NCI-H2227 treated with DMSO at 0.1 percent for 48 hours (cell line): ENCODE measurements at regions not wholly inside any gene's neighbourhood (a gene's known extent, or its start where the extent isn't known, plus 50 kb on each side); places are given as distances from the start of the nearest gene placed in this dataset.

ENCODE experiments used
- DNase-seq: peaks from one replicate; lab custom pipeline; 2025; lab: John Stamatoyannopoulos, UW

GRCh38 chr15:77786956-77787355 is 154.2 kb upstream of the LINGO1 start:
- DNase-seq, result no peak

- DNase-seq, result no peak
Observed at GRCh38 chr15:77786181-77786890, 153.6 kb upstream of the LINGO1 start.

- no peak for DNase-seq
Observed at GRCh38 chr15:77784361-77785292, 151.9 kb upstream of the LINGO1 start.

GRCh38 chr15:77783636-77784035 is 150.9 kb upstream of the LINGO1 start:
- no peak for DNase-seq

- DNase-seq, result no peak
Observed at GRCh38 chr15:77782691-77783090, 150.0 kb upstream of the LINGO1 start.

GRCh38 chr15:77781946-77782240 is 149.2 kb upstream of the LINGO1 start:
- no peak for DNase-seq

- DNase-seq, result no peak
Observed at GRCh38 chr15:77781151-77781945, 148.6 kb upstream of the LINGO1 start.

- DNase-seq, result no peak
Observed at GRCh38 chr15:77778802-77779201, 146.1 kb upstream of the LINGO1 start.

- no peak for DNase-seq
Observed at GRCh38 chr15:77775837-77776236, 143.1 kb upstream of the LINGO1 start.

- no peak for DNase-seq
Observed at GRCh38 chr15:77775373-77775772, 142.7 kb upstream of the LINGO1 start.

GRCh38 chr15:77774350-77774749 is 141.6 kb upstream of the LINGO1 start:
- no peak for DNase-seq

GRCh38 chr15:77773903-77774302 is 141.2 kb upstream of the LINGO1 start:
- no peak for DNase-seq

- no peak for DNase-seq
Observed at GRCh38 chr15:77772641-77773402, 140.1 kb upstream of the LINGO1 start.

GRCh38 chr15:77771616-77772015 is 138.9 kb upstream of the LINGO1 start:
- no peak for DNase-seq

GRCh38 chr15:77769700-77770099 is 137.0 kb upstream of the LINGO1 start:
- no peak for DNase-seq

GRCh38 chr15:77768521-77769078 is 135.9 kb upstream of the LINGO1 start:
- no peak for DNase-seq

GRCh38 chr15:77768107-77768506 is 135.4 kb upstream of the LINGO1 start:
- DNase-seq, result no peak

GRCh38 chr15:77764095-77764494 is 131.4 kb upstream of the LINGO1 start:
- no peak for DNase-seq

GRCh38 chr15:77762747-77763355 is 130.1 kb upstream of the LINGO1 start:
- no peak for DNase-seq

- no peak for DNase-seq
Observed at GRCh38 chr15:77759896-77760592, 127.3 kb upstream of the LINGO1 start.
